ENCODE measurements at regions not wholly inside any gene's neighbourhood (a gene's known extent, or its start where the extent isn't known, plus 50 kb on each side); places are given as distances from the start of the nearest gene placed in this dataset.

DNA sequence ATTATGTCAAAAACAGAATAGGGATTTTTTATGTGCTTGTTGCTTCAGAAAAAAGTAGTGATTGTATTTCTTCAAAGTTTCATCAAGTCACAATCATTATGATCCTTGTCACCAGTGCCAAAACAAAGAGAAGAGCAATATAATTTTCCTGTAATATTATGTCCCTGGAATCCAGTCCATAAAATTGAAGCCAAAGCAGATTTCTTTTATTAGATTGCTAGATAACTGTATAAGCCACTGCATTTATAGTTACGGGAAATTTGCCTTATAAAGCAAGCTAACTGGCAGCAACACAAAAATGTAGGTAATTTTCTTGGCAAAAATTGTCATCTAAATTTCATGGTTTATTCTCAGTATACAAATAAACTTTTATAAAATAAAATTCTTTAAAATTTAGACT, 296.1 kb upstream of the ANKRD50 start:
- no peak for TF ChIP-seq YY1 (IDR thresholded peaks at IDR 0.05; ENCODE audit: insufficient read depth, insufficient read length)
- TF ChIP-seq ZNF274 (IDR thresholded peaks at IDR 0.05; ENCODE audit: low read depth, low read length) = no peak

Measured in NT2/D1 (cell line).